ENCODE measurements at regions not wholly inside any gene's neighbourhood (a gene's known extent, or its start where the extent isn't known, plus 50 kb on each side); places are given as distances from the start of the nearest gene placed in this dataset.
"Not testable (repeated sequence)": the region's sequence is repeated elsewhere in the genome, so short reads cannot be mapped to it uniquely, and the experiment has no call there.

- no peak for DNase-seq
Measured at GRCh38 chr14:106670011-106670410, 1143.6 kb downstream of the TMEM121 start.

- not testable (repeated sequence) for DNase-seq
Measured at GRCh38 chr14:106674093-106674492, 1147.7 kb downstream of the TMEM121 start.

- not testable (repeated sequence) for DNase-seq
Measured at GRCh38 chr14:106674509-106675125, 1148.2 kb downstream of the TMEM121 start.

- not testable (repeated sequence) for DNase-seq
Measured at GRCh38 chr14:106675716-106676115, 1149.3 kb downstream of the TMEM121 start.

GRCh38 chr14:106679776-106680175 is 1153.4 kb downstream of the TMEM121 start:
- DNase-seq = no peak

GRCh38 chr14:106681161-106681560 is 1154.8 kb downstream of the TMEM121 start:
- no peak for DNase-seq

GRCh38 chr14:106681568-106681967 is 1155.2 kb downstream of the TMEM121 start:
- no peak for DNase-seq

- no peak for DNase-seq
Measured at GRCh38 chr14:106683631-106684030, 1157.2 kb downstream of the TMEM121 start.

- DNase-seq = no peak
Measured at GRCh38 chr14:106686533-106686932, 1160.2 kb downstream of the TMEM121 start.

GRCh38 chr14:106690333-106690891 is 1164.0 kb downstream of the TMEM121 start:
- DNase-seq = no peak

- DNase-seq = no peak
Measured at GRCh38 chr14:106691601-106692291, 1165.4 kb downstream of the TMEM121 start.

GRCh38 chr14:106694638-106695393 is 1168.4 kb downstream of the TMEM121 start:
- DNase-seq = no peak

GRCh38 chr14:106698620-106699267 is 1172.4 kb downstream of the TMEM121 start:
- DNase-seq = not testable (repeated sequence)

GRCh38 chr14:106703651-106704050 is 1177.3 kb downstream of the TMEM121 start:
- DNase-seq = not testable (repeated sequence)

- not testable (repeated sequence) for DNase-seq
Measured at GRCh38 chr14:106706488-106706887, 1180.1 kb downstream of the TMEM121 start.

GRCh38 chr14:106710187-106710586 is 1183.8 kb downstream of the TMEM121 start:
- not testable (repeated sequence) for DNase-seq

GRCh38 chr14:106712513-106712912 is 1186.1 kb downstream of the TMEM121 start:
- not testable (repeated sequence) for DNase-seq

GRCh38 chr14:106714446-106715428 is 1188.4 kb downstream of the TMEM121 start:
- DNase-seq = not testable (repeated sequence)

GRCh38 chr14:106717544-106717943 is 1191.2 kb downstream of the TMEM121 start:
- not testable (repeated sequence) for DNase-seq

- DNase-seq = not testable (repeated sequence)
Measured at GRCh38 chr14:106719880-106720279, 1193.5 kb downstream of the TMEM121 start.

- not testable (repeated sequence) for DNase-seq
Measured at GRCh38 chr14:106721926-106722325, 1195.5 kb downstream of the TMEM121 start.
